ENCODE measurements at regions not wholly inside any gene's neighbourhood (a gene's known extent, or its start where the extent isn't known, plus 50 kb on each side); places are given as distances from the start of the nearest gene placed in this dataset.

GRCh38 chr15:87610366-87610765, 646.2 kb downstream of the NTRK3 start:
- Histone ChIP-seq H2AFZ (ENCODE audit: low read depth, low read length) (no peak overlapping the region), H3K4me1 (ENCODE audit: low read length) (no peaks in the 10 kb centered on the region), H3K27ac (ENCODE audit: low read length) (no peak overlapping the region), H3K9ac (ENCODE audit: low read length) (no peak overlapping the region), H3K9me3 (ENCODE audit: insufficient read depth, low read length) (no peaks in the 10 kb centered on the region), H3K27me3 (ENCODE audit: low read depth, low read length) (no peaks in the 10 kb centered on the region), H3K4me2 (ENCODE audit: low read length) (no peak overlapping the region), H4K20me1 (ENCODE audit: insufficient read depth, low read length) (no peaks in the 10 kb centered on the region), H3K79me2 (ENCODE audit: low read length) (no peaks in the 10 kb centered on the region), H3K36me3 (replicated peaks; ENCODE audit: low read depth, low read length) (no peaks in the 10 kb centered on the region), H3K4me3 (ENCODE audit: low read length) (no peak overlapping the region)
- TF ChIP-seq CTCF (IDR thresholded peaks at IDR 0.05; ENCODE audit: low read depth, low read length) (no peak), EZH2phosphoT487 (IDR thresholded peaks at IDR 0.05; ENCODE audit: low read depth) (no peak)

DNA sequence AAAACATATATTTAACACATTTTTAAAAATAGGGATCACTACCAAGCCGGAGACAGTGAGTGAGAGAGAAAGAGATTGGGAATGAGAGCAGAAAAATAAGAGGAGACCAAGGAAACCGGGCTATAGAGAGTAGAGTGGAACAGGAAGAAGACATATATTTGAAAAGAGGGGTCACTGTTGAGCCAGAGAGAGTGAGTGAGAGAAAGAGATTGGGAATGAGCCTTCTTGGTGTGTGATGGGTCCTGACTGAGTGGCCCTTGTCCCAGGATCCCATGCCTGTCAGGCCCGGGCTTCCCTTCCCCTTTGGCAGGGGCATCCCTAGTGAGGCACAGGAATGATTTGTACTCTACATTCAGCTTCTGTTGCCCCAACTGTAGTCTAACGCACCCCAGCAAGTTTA, 646.6 kb downstream of the NTRK3 start:
- Histone ChIP-seq H3K4me2 (ENCODE audit: low read length) (no peak overlapping the region), H3K4me3 (ENCODE audit: low read length) (no peak overlapping the region), H3K27me3 (ENCODE audit: low read depth, low read length) (no peaks in the 10 kb centered on the region), H3K27ac (ENCODE audit: low read length) (no peak overlapping the region), H3K4me1 (ENCODE audit: low read length) (no peaks in the 10 kb centered on the region), H3K9me3 (ENCODE audit: insufficient read depth, low read length) (no peaks in the 10 kb centered on the region), H4K20me1 (ENCODE audit: insufficient read depth, low read length) (no peaks in the 10 kb centered on the region), H3K9ac (ENCODE audit: low read length) (no peak overlapping the region), H3K79me2 (ENCODE audit: low read length) (no peaks in the 10 kb centered on the region), H2AFZ (ENCODE audit: low read depth, low read length) (no peak overlapping the region), H3K36me3 (replicated peaks; ENCODE audit: low read depth, low read length) (no peaks in the 10 kb centered on the region)
- TF ChIP-seq EZH2phosphoT487 (IDR thresholded peaks at IDR 0.05; ENCODE audit: low read depth) (no peak), CTCF (IDR thresholded peaks at IDR 0.05; ENCODE audit: low read depth, low read length) (no peak)

GRCh38 chr15:87609474-87609873, 647.1 kb downstream of the NTRK3 start:
- Histone ChIP-seq H3K4me3 (ENCODE audit: low read length) (no peak overlapping the region), H4K20me1 (ENCODE audit: insufficient read depth, low read length) (no peaks in the 10 kb centered on the region), H3K9me3 (ENCODE audit: insufficient read depth, low read length) (no peaks in the 10 kb centered on the region), H2AFZ (ENCODE audit: low read depth, low read length) (no peak overlapping the region), H3K79me2 (ENCODE audit: low read length) (no peaks in the 10 kb centered on the region), H3K9ac (ENCODE audit: low read length) (no peak overlapping the region), H3K27ac (ENCODE audit: low read length) (no peak overlapping the region), H3K36me3 (replicated peaks; ENCODE audit: low read depth, low read length) (no peaks in the 10 kb centered on the region), H3K4me2 (ENCODE audit: low read length) (no peak overlapping the region), H3K27me3 (ENCODE audit: low read depth, low read length) (no peaks in the 10 kb centered on the region), H3K4me1 (ENCODE audit: low read length) (no peaks in the 10 kb centered on the region)
- TF ChIP-seq CTCF (IDR thresholded peaks at IDR 0.05; ENCODE audit: low read depth, low read length): no peak
- TF ChIP-seq EZH2phosphoT487 (IDR thresholded peaks at IDR 0.05; ENCODE audit: low read depth): no peak

- H4K20me1 ChIP-seq (ENCODE audit: insufficient read depth, low read length): no peaks in the 10 kb centered on the region
- H3K9me3 ChIP-seq (ENCODE audit: insufficient read depth, low read length): no peaks in the 10 kb centered on the region
- no peak overlapping the region for H3K27ac ChIP-seq (ENCODE audit: low read length)
- no peaks in the 10 kb centered on the region for H3K4me1 ChIP-seq (ENCODE audit: low read length)
- H3K9ac ChIP-seq (ENCODE audit: low read length): no peak overlapping the region
- H3K36me3 ChIP-seq (replicated peaks; ENCODE audit: low read depth, low read length): no peaks in the 10 kb centered on the region
- H2AFZ ChIP-seq (ENCODE audit: low read depth, low read length): no peak overlapping the region
- no peak for TF ChIP-seq EZH2phosphoT487 (IDR thresholded peaks at IDR 0.05; ENCODE audit: low read depth)
- TF ChIP-seq CTCF (IDR thresholded peaks at IDR 0.05; ENCODE audit: low read depth, low read length): no peak
- H3K4me2 ChIP-seq (ENCODE audit: low read length): no peak overlapping the region
- no peaks in the 10 kb centered on the region for H3K27me3 ChIP-seq (ENCODE audit: low read depth, low read length)
- H3K4me3 ChIP-seq (ENCODE audit: low read length): no peak overlapping the region
- no peaks in the 10 kb centered on the region for H3K79me2 ChIP-seq (ENCODE audit: low read length)
Observed at GRCh38 chr15:87608238-87609028, 648.1 kb downstream of the NTRK3 start.
